SU-DHL-6 (cell line): ENCODE measurements at regions not wholly inside any gene's neighbourhood (a gene's known extent, or its start where the extent isn't known, plus 50 kb on each side); places are given as distances from the start of the nearest gene placed in this dataset.

ENCODE experiments used
- H2AFZ ChIP-seq: fragments of 200-600 bp; sonication (generic); 2 replicates; pipeline ENCODE4 v1.6.1; 2014; ENCODE audit warnings: low read depth, mild to moderate bottlenecking, moderate library complexity, mixed read lengths, antibody characterized with exemption, low read length; ENCODE audit not compliant: severe bottlenecking
- H3F3A ChIP-seq: fragments of 200-600 bp; shearing (Covaris generic); 2 replicates; pipeline ENCODE4 v1.6.0; 2016; ENCODE audit warnings: antibody characterized with exemption, mild to moderate bottlenecking; ENCODE audit not compliant: insufficient read depth
- H3K27ac ChIP-seq: fragments of 200-600 bp; sonication (generic); 2 replicates; pipeline ENCODE4 v1.5.1; 2016; ENCODE audit warnings: low read depth, mild to moderate bottlenecking, low read length, moderate library complexity, mixed read lengths
- H3K27me3 ChIP-seq: fragments of 200-600 bp; sonication (generic), shearing (Covaris generic); 2 replicates; pipeline ENCODE4 v1.6.0; 2014; ENCODE audit warnings: mild to moderate bottlenecking, low read length
- H3K36me3 ChIP-seq: fragments of 200-600 bp; sonication (generic); 2 replicates; pipeline ENCODE4 v1.6.1; 2014; ENCODE audit warnings: mild to moderate bottlenecking, low read length, mixed read lengths
- H3K4me2 ChIP-seq: fragments of 300-600, 200-600 bp; shearing (Covaris generic), sonication (generic); 2 replicates; pipeline ENCODE4 v1.6.0; 2014; ENCODE audit warnings: low read length, low read depth, mild to moderate bottlenecking; ENCODE audit not compliant: poor library complexity, severe bottlenecking
- H3K4me3 ChIP-seq: fragments of 200-600 bp; sonication (generic); 2 replicates; pipeline ENCODE4 v1.5.1; 2014; ENCODE audit warnings: antibody characterized with exemption, low read length, mild to moderate bottlenecking, mixed read lengths; ENCODE audit not compliant: insufficient read depth, poor library complexity, severe bottlenecking
- H3K79me2 ChIP-seq: fragments of 200-600 bp; sonication (generic); 2 replicates; pipeline ENCODE4 v1.6.1; 2014; ENCODE audit warnings: mild to moderate bottlenecking, low read length, moderate library complexity; ENCODE audit not compliant: insufficient read depth
- H3K9ac ChIP-seq: fragments of 200-600 bp; sonication (generic); 2 replicates; pipeline ENCODE4 v1.7.0; 2014; ENCODE audit warnings: mild to moderate bottlenecking, low read length
- H3K9me2 ChIP-seq: fragments of 200-600 bp; sonication (generic); replicated peaks from 2 replicates; pipeline ENCODE4 v1.6.1; 2014; ENCODE audit warnings: low read length; ENCODE audit not compliant: insufficient read depth
- H3K9me3 ChIP-seq: fragments of 200-600 bp; sonication (generic); 2 replicates; pipeline ENCODE4 v1.6.1; 2014; ENCODE audit warnings: low read length, mixed read lengths; ENCODE audit not compliant: insufficient read depth
- H4K20me1 ChIP-seq: fragments of 200-600 bp; sonication (generic); 2 replicates; pipeline ENCODE4 v1.6.1; 2014; ENCODE audit warnings: low read depth, mild to moderate bottlenecking, antibody characterized with exemption, low read length, moderate library complexity, mixed read lengths
- EZH2phosphoT487 ChIP-seq: fragments of 200-600 bp; sonication (generic), shearing (Covaris generic); conservative IDR thresholded peaks from 2 replicates; pipeline ENCODE4 v1.6.1; 2018; ENCODE audit warnings: mild to moderate bottlenecking, antibody characterized with exemption, low read length, moderate library complexity, mixed read lengths
- TF ChIP-seq, protein P1 (sequence below): fragments of 200-600 bp; sonication (generic); IDR thresholded peaks from one replicate; pipeline ENCODE4 v1.5.1; 2017; ENCODE audit warnings: antibody characterized with exemption, mild to moderate bottlenecking, low read length, moderate library complexity; ENCODE audit not compliant: insufficient read depth, poor library complexity, severe bottlenecking

GRCh38 chr9:27675354-27675753 lies 102.1 kb upstream of the C9orf72 start:
- Histone ChIP-seq H3K36me3 (no peaks in the 10 kb centered on the region), H2AFZ (no peak overlapping the region), H3K79me2 (no peaks in the 10 kb centered on the region), H3K9ac (no peak overlapping the region), H3K4me2 (no peak overlapping the region), H3F3A (no peaks in the 10 kb centered on the region), H3K9me2 (no peaks in the 10 kb centered on the region), H3K27ac (no peak overlapping the region), H3K4me3 (no peak overlapping the region), H3K27me3 (no peaks in the 10 kb centered on the region), H3K9me3 (no peaks in the 10 kb centered on the region), H4K20me1 (no peaks in the 10 kb centered on the region)
- TF ChIP-seq, protein P1, sequence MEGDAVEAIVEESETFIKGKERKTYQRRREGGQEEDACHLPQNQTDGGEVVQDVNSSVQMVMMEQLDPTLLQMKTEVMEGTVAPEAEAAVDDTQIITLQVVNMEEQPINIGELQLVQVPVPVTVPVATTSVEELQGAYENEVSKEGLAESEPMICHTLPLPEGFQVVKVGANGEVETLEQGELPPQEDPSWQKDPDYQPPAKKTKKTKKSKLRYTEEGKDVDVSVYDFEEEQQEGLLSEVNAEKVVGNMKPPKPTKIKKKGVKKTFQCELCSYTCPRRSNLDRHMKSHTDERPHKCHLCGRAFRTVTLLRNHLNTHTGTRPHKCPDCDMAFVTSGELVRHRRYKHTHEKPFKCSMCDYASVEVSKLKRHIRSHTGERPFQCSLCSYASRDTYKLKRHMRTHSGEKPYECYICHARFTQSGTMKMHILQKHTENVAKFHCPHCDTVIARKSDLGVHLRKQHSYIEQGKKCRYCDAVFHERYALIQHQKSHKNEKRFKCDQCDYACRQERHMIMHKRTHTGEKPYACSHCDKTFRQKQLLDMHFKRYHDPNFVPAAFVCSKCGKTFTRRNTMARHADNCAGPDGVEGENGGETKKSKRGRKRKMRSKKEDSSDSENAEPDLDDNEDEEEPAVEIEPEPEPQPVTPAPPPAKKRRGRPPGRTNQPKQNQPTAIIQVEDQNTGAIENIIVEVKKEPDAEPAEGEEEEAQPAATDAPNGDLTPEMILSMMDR = no peak
- no peak for TF ChIP-seq EZH2phosphoT487

DNA sequence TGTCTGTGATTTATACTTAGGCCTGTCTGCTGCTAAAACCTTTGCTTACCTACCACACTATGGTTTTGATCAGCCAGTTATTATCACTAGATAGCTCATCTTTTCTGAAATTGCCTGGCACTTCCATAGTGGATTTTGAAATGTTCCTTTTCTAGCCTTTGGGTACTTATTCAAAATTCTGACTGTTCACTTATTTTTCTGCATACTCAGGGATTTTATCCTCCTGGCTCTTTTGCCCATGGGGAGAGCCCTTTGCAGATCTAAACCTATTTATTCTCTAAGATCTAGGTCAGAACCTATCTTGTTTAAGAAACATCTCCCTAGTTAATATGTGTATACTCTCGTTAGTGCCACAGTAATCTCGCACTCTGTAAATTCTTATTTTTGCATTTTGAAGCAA lies 103.5 kb upstream of the C9orf72 start:
- Histone ChIP-seq H2AFZ (no peak overlapping the region), H3K4me2 (no peak overlapping the region), H3K9ac (no peak overlapping the region), H3K9me2 (no peaks in the 10 kb centered on the region), H3K79me2 (no peaks in the 10 kb centered on the region), H3F3A (no peaks in the 10 kb centered on the region), H3K36me3 (no peaks in the 10 kb centered on the region), H3K4me3 (no peak overlapping the region), H3K27ac (no peak overlapping the region), H4K20me1 (no peaks in the 10 kb centered on the region), H3K27me3 (no peaks in the 10 kb centered on the region), H3K9me3 (no peaks in the 10 kb centered on the region)
- TF ChIP-seq EZH2phosphoT487 = no peak
- TF ChIP-seq, protein P1 = no peak

GRCh38 chr9:27679338-27679737 lies 106.1 kb upstream of the C9orf72 start:
- Histone ChIP-seq H2AFZ (no peak overlapping the region), H3K9me2 (no peaks in the 10 kb centered on the region), H3K27ac (no peak overlapping the region), H3K9me3 (no peaks in the 10 kb centered on the region), H3K9ac (no peak overlapping the region), H4K20me1 (no peaks in the 10 kb centered on the region), H3K27me3 (no peaks in the 10 kb centered on the region), H3F3A (no peaks in the 10 kb centered on the region), H3K4me2 (no peak overlapping the region), H3K79me2 (no peaks in the 10 kb centered on the region), H3K36me3 (no peaks in the 10 kb centered on the region), H3K4me3 (no peak overlapping the region)
- TF ChIP-seq EZH2phosphoT487 = no peak
- TF ChIP-seq, protein P1 = no peak
